ENCODE measurements at regions not wholly inside any gene's neighbourhood (a gene's known extent, or its start where the extent isn't known, plus 50 kb on each side); places are given as distances from the start of the nearest gene placed in this dataset.

GRCh38 chr12:105538880-105539279 lies 208.4 kb downstream of the C12orf75 start:
- no peak for DNase-seq

- DNase-seq = no peak
These were observed 209.2 kb downstream of the C12orf75 start for GRCh38 chr12:105539735-105540134.

- DNase-seq = no peak
These were observed 217.3 kb downstream of the C12orf75 start for GRCh38 chr12:105547786-105548185.

- no peak for DNase-seq
These were observed 218.1 kb downstream of the C12orf75 start for GRCh38 chr12:105548626-105549025.

- DNase-seq = no peak
These were observed 221.6 kb downstream of the C12orf75 start for GRCh38 chr12:105552056-105552455.

GRCh38 chr12:105554223-105554678 lies 223.8 kb downstream of the C12orf75 start:
- no peak for DNase-seq

- no peak for DNase-seq
These were observed 224.4 kb downstream of the C12orf75 start for GRCh38 chr12:105554856-105555255.

GRCh38 chr12:105555556-105556295 lies 225.2 kb downstream of the C12orf75 start:
- DNase-seq = no peak

GRCh38 chr12:105559310-105559709 lies 228.8 kb downstream of the C12orf75 start:
- no peak for DNase-seq

- DNase-seq = no peak
These were observed 231.2 kb downstream of the C12orf75 start for GRCh38 chr12:105561546-105562198.

- DNase-seq = no peak
These were observed 231.9 kb downstream of the C12orf75 start for GRCh38 chr12:105562199-105562971.

- DNase-seq = no peak
These were observed 236.6 kb downstream of the C12orf75 start for GRCh38 chr12:105567061-105567460.

GRCh38 chr12:105569886-105570285 lies 239.4 kb downstream of the C12orf75 start:
- no peak for DNase-seq

GRCh38 chr12:105570944-105571343 lies 240.5 kb downstream of the C12orf75 start:
- no peak for DNase-seq

- DNase-seq = no peak
These were observed 243.1 kb downstream of the C12orf75 start for GRCh38 chr12:105573574-105573973.

GRCh38 chr12:105574056-105574715 lies 243.7 kb downstream of the C12orf75 start:
- no peak for DNase-seq

- no peak for DNase-seq
These were observed 244.7 kb downstream of the C12orf75 start for GRCh38 chr12:105575235-105575634.

GRCh38 chr12:105576261-105576660 lies 245.8 kb downstream of the C12orf75 start:
- DNase-seq = no peak

- no peak for DNase-seq
These were observed 250.4 kb downstream of the C12orf75 start for GRCh38 chr12:105580821-105581352.

- DNase-seq = no peak
These were observed 250.9 kb downstream of the C12orf75 start for GRCh38 chr12:105581420-105581819.

GRCh38 chr12:105585107-105585506 lies 254.6 kb downstream of the C12orf75 start:
- no peak for DNase-seq

GRCh38 chr12:105587237-105587636 lies 256.7 kb downstream of the C12orf75 start:
- no peak for DNase-seq

GRCh38 chr12:105588106-105588505 lies 257.6 kb downstream of the C12orf75 start:
- no peak for DNase-seq

Measured in activated CD4-positive, alpha-beta T cell treated with anti-CD3 and anti-CD28 coated beads, Interleukin-2, amount 50 U/mL, for 48 hours (primary cell).